Activated CD4-positive, alpha-beta memory T cell treated with anti-CD3 and anti-CD28 coated beads for 36 hours (primary cell): ENCODE measurements at regions not wholly inside any gene's neighbourhood (a gene's known extent, or its start where the extent isn't known, plus 50 kb on each side); places are given as distances from the start of the nearest gene placed in this dataset.
"Not testable (repeated sequence)": the region's sequence is repeated elsewhere in the genome, so short reads cannot be mapped to it uniquely, and the experiment has no call there.

Experiments
- CTCF ChIA-PET: fragments of 350-600 bp; sonication (Branson Sonifier 250); formaldehyde crosslinking; loops from one replicate; lab custom pipeline; 2021; ENCODE audit warnings: antibody characterized with exemption, inconsistent platforms; lab: Charles Lee
- POLR2A ChIA-PET: fragments of 350-600 bp; sonication (Branson Sonifier 250); formaldehyde crosslinking; loops from one replicate; lab custom pipeline; 2021; ENCODE audit warnings: antibody characterized with exemption; lab: Charles Lee
- DNase-seq: peaks from one replicate; pipeline ENCODE4 v3.0.0-alpha.2; 2020
- H3K27ac Mint-ChIP-seq: one replicate; pipeline ENCODE4 v1.8.0; 2021; ENCODE audit warnings: mixed read lengths
- H3K27me3 Mint-ChIP-seq: one replicate; pipeline ENCODE4 v1.8.0; 2021; ENCODE audit warnings: mixed read lengths
- H3K36me3 Mint-ChIP-seq: one replicate; pipeline ENCODE4 v1.8.0; 2021; ENCODE audit warnings: mixed read lengths
- H3K4me1 Mint-ChIP-seq: one replicate; pipeline ENCODE4 v1.8.0; 2021; ENCODE audit warnings: low read depth, mixed read lengths
- H3K4me3 Mint-ChIP-seq: one replicate; pipeline ENCODE4 v1.8.0; 2021; ENCODE audit warnings: mild to moderate bottlenecking, mixed read lengths
- H3K9me3 Mint-ChIP-seq: one replicate; pipeline ENCODE4 v1.8.0; 2021; ENCODE audit warnings: mixed read lengths
- intact Hi-C: fragments of 100-400 bp; cut with micrococcal nuclease; formaldehyde crosslinking; loops from one replicate; pipeline ENCODE4 v1.15.1; 2023

- intact Hi-C loops, H3K27me3 Mint-ChIP-seq, H3K4me3 Mint-ChIP-seq, DNase-seq, POLR2A ChIA-PET, H3K9me3 Mint-ChIP-seq, CTCF ChIA-PET, H3K4me1 Mint-ChIP-seq, H3K36me3 Mint-ChIP-seq, H3K27ac Mint-ChIP-seq: not testable (repeated sequence)
Measured at GRCh38 chr15:101876031-101876430, 64.0 kb downstream of the OR4F15 start.

GRCh38 chr15:101877649-101878048, 65.6 kb downstream of the OR4F15 start:
- H3K27me3 Mint-ChIP-seq, CTCF ChIA-PET, H3K9me3 Mint-ChIP-seq, POLR2A ChIA-PET, H3K36me3 Mint-ChIP-seq, H3K4me1 Mint-ChIP-seq, DNase-seq, H3K27ac Mint-ChIP-seq, H3K4me3 Mint-ChIP-seq, intact Hi-C loops: not testable (repeated sequence)

GRCh38 chr15:101912349-101913287, 100.6 kb downstream of the OR4F15 start:
- CTCF ChIA-PET, H3K9me3 Mint-ChIP-seq, H3K4me1 Mint-ChIP-seq, H3K4me3 Mint-ChIP-seq, H3K27ac Mint-ChIP-seq, H3K36me3 Mint-ChIP-seq, intact Hi-C loops, DNase-seq, POLR2A ChIA-PET, H3K27me3 Mint-ChIP-seq: not testable (repeated sequence)

GRCh38 chr15:101924554-101924953, 112.6 kb downstream of the OR4F15 start:
- H3K27me3 Mint-ChIP-seq, H3K9me3 Mint-ChIP-seq, H3K27ac Mint-ChIP-seq, DNase-seq, POLR2A ChIA-PET, H3K36me3 Mint-ChIP-seq, intact Hi-C loops, H3K4me3 Mint-ChIP-seq, CTCF ChIA-PET, H3K4me1 Mint-ChIP-seq: not testable (repeated sequence)

- H3K9me3 Mint-ChIP-seq, H3K27ac Mint-ChIP-seq, H3K4me3 Mint-ChIP-seq, CTCF ChIA-PET, DNase-seq, H3K4me1 Mint-ChIP-seq, H3K36me3 Mint-ChIP-seq, H3K27me3 Mint-ChIP-seq, intact Hi-C loops, POLR2A ChIA-PET: not testable (repeated sequence)
Measured at GRCh38 chr15:101934506-101934905, 122.5 kb downstream of the OR4F15 start.

- DNase-seq, H3K4me1 Mint-ChIP-seq, H3K36me3 Mint-ChIP-seq, CTCF ChIA-PET, intact Hi-C loops, H3K27me3 Mint-ChIP-seq, H3K9me3 Mint-ChIP-seq, H3K27ac Mint-ChIP-seq, POLR2A ChIA-PET, H3K4me3 Mint-ChIP-seq: not testable (repeated sequence)
Measured at GRCh38 chr15:101937362-101937761, 125.4 kb downstream of the OR4F15 start.

GRCh38 chr15:101938555-101938954, 126.6 kb downstream of the OR4F15 start:
- H3K4me1 Mint-ChIP-seq, H3K36me3 Mint-ChIP-seq, POLR2A ChIA-PET, H3K27me3 Mint-ChIP-seq, H3K4me3 Mint-ChIP-seq, CTCF ChIA-PET, H3K27ac Mint-ChIP-seq, DNase-seq, H3K9me3 Mint-ChIP-seq, intact Hi-C loops: not testable (repeated sequence)

GRCh38 chr15:101945896-101946295, 133.9 kb downstream of the OR4F15 start:
- H3K9me3 Mint-ChIP-seq, H3K27me3 Mint-ChIP-seq, H3K27ac Mint-ChIP-seq, H3K36me3 Mint-ChIP-seq, POLR2A ChIA-PET, H3K4me1 Mint-ChIP-seq, H3K4me3 Mint-ChIP-seq, DNase-seq, intact Hi-C loops, CTCF ChIA-PET: not testable (repeated sequence)

- CTCF ChIA-PET, POLR2A ChIA-PET, intact Hi-C loops, H3K4me3 Mint-ChIP-seq, H3K9me3 Mint-ChIP-seq, H3K36me3 Mint-ChIP-seq, H3K4me1 Mint-ChIP-seq, H3K27ac Mint-ChIP-seq, H3K27me3 Mint-ChIP-seq, DNase-seq: not testable (repeated sequence)
Measured at GRCh38 chr15:101948491-101949010, 136.5 kb downstream of the OR4F15 start.

- POLR2A ChIA-PET, H3K36me3 Mint-ChIP-seq, H3K4me3 Mint-ChIP-seq, H3K4me1 Mint-ChIP-seq, H3K27ac Mint-ChIP-seq, H3K9me3 Mint-ChIP-seq, DNase-seq, intact Hi-C loops, H3K27me3 Mint-ChIP-seq, CTCF ChIA-PET: not testable (repeated sequence)
Measured at GRCh38 chr15:101949380-101950065, 137.5 kb downstream of the OR4F15 start.

- DNase-seq, H3K27ac Mint-ChIP-seq, H3K9me3 Mint-ChIP-seq, H3K4me3 Mint-ChIP-seq, H3K4me1 Mint-ChIP-seq, H3K27me3 Mint-ChIP-seq, POLR2A ChIA-PET, CTCF ChIA-PET, intact Hi-C loops, H3K36me3 Mint-ChIP-seq: not testable (repeated sequence)
Measured at GRCh38 chr15:101953993-101954392, 142.0 kb downstream of the OR4F15 start.

GRCh38 chr15:101955840-101956239, 143.8 kb downstream of the OR4F15 start:
- POLR2A ChIA-PET, CTCF ChIA-PET, H3K27ac Mint-ChIP-seq, DNase-seq, H3K36me3 Mint-ChIP-seq, H3K9me3 Mint-ChIP-seq, intact Hi-C loops, H3K27me3 Mint-ChIP-seq, H3K4me3 Mint-ChIP-seq, H3K4me1 Mint-ChIP-seq: not testable (repeated sequence)
